Cerebellar cortex (tissue), 1 donor: ENCODE measurements at regions not wholly inside any gene's neighbourhood (a gene's known extent, or its start where the extent isn't known, plus 50 kb on each side); places are given as distances from the start of the nearest gene placed in this dataset.

Experiments
- DNase-seq: peaks from one replicate; pipeline ENCODE4 v3.0.0-alpha.2; 2015; ENCODE audit warnings: low spot score

DNA sequence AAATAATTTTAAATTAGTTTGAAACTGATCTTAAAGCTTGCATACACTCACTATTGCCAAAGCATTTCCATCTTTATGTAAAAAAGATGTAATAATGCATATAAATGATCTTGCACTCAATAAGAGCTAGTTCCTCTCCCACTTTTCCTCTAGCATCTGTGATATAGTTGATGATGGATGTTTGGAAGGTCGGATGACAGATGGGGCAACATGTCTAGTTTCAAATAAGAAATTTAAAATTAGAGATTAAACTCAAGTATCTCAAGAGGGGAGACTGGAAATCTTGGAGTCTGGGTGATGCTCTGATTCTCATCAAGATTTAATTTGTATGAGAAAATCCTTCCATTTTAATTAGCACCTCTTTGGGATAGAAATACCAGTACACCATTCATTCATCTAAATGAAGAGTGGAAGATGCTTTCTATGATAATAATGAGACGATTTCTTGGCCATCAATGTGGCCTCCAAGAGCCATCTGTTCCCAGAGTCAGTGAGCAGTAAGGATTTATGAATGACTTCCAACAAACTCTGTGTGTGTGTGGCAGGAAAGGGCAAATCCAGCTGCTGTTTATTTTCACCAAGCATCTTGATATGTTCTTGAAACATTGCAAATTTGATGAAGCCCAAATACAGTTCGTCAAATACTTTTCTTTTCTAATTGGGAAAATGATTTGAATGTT, 616.3 kb upstream of the CDH8 start:
- DNase-seq, result no peak

DNA sequence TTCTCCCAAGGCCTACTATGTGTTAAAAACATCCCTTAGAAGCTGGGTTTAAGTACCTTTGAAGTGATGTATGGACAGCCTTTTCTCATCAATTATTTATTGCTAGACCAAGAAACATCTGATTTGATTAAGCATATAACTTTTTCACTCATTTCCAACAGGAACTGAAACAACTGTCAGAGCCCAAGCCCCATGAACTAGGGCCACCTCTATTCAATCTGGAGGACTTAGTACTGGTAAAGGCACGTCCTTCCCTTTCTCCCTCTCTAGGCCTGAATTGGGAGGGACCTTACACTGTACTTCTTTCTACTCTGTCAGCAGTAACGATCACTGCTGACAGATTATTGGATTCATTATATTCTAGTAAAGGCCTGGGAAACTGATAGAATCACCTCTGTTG, 612.0 kb upstream of the CDH8 start:
- DNase-seq, result no peak

DNA sequence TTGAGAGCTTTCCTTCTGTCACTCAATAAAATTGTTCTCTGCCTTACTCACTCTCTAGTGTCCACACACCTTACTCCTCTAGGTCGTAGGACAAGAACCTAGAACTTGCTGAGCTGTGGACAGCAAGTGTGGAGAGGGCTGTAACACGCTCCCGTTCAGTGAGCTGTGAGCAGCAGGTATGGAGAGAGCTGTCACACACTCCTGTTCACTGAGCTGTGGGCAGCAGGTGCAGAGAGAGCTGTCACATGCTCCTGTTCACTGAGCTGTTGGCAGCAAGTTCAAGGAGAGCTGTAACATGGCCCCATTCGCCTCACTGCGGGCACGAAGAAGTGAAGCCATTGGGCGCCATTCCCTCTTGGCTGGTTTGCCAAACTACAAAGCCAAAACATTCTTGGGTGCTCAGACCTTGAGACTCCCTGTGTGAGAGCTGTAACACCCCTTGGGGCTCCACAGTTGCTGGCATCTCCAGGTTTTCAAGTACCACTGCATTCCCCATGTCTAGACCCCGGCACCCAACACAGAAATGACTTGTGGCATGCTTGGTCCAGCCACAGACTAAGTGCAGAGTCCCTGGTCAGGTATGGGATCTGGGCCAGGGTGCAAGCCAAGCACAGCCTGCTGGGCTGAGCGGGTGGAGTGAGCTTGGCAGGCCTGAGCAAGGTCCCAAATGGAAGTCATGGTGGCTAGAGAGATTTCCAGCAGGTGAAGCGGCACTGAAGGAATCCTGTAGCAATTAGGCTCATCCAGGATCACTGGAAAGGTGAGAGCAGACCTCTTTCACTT, 608.0 kb upstream of the CDH8 start:
- no peak for DNase-seq

DNA sequence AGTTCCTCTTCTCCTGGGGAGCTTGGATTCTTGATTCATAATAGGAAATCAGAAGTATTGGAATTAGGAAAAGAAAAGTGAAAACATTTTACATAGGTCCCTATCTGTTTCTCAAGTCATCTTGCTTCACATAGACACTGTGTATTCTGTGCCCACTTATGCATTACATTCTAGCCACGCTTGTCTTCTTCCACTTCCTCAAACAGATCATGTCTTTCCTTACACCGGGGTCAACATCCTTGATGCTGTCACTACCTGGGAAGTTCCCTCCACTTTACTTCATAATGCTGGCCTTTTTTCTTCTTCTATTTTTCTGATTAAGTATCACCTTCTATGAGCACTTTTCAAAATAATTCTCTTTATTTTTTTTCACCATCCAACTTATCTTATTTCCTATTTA, 606.4 kb upstream of the CDH8 start:
- DNase-seq, result no peak

DNA sequence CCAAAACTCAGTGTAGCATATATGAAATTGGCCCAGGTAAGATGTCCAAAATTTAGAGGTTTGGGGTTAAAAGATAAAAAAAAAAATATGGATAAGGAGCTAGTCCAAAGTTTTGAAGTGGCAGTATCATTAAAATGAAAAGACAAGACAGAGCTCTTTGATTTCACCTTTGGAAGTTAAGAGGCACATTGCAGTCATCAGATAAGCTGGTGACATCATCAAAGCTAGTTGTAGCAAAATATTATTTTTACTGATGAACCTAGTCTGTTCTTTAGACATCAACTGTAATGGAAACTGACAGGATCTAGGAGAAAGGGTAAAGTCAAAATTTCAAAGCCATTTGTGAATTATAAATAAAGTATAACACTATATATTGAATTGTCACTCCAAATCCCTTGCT, 603.7 kb upstream of the CDH8 start:
- DNase-seq, result no peak

DNA sequence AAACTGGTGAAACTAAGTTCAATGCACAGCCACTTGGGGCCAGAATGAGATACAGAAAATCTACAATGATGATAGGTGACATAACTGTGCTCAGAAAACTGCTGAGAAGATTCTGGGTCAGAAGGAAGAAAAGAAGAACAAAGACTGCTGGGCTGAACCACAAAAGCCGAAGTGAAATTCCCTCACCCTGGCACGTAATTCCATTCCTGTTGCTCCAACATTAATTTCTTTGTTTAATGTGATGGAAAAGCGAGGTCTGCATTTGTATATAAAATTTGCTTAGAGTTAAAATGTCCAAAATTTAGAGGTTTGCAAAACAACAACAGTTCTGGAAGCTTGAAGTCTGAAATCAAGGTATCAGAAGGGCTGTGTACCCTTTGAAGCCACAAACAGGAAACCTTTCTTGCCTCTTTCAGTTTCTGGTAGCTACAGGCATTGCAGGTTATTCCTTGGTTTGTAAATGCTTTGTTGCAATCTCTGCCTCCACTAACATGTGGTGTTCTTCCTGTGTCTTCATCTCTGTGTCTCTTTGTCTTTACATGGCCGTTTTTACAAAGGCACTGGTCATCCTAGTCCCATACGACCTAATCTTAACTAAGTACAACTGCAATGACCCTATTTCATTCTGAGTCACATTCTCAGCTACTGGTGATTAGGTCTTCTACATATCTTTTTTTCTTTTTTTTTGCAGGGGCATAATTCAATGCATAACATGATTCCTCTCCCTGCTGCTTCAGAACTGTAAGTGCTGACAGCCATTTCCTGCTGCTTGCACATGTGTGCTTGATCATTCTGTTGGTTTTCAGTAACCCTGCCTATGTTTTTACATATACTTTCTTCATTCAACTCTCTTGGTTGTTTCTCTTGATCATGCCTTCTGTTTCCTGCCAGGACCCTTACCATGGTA, 603.0 kb upstream of the CDH8 start:
- no peak for DNase-seq

DNA sequence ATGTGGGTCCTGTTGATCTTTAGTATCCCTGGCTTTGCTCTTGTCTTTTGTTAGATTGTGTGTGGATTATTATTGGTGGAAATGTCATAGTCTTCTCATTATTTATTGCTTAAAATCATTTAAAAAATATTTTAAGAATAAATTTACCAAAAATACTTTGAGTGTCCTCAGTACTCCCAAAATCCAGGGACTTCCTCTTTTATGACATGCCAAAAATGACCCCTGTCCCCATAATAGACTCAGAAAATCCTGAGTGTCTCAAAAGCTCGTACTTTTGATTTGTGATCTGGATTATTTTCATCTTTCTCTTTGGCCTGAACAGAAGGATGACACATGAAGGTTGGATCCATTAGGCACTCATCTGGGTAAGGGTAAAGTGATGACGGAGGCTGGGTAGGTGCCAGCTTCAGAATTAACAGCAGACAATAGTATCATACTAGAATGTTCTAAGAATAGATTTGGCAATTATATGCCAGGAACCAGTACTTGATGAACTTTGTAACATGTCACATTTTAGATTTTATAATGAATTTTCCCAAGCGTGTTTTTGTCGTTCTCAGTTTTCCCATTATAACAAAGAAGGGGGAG, 602.2 kb upstream of the CDH8 start:
- DNase-seq, result no peak

DNA sequence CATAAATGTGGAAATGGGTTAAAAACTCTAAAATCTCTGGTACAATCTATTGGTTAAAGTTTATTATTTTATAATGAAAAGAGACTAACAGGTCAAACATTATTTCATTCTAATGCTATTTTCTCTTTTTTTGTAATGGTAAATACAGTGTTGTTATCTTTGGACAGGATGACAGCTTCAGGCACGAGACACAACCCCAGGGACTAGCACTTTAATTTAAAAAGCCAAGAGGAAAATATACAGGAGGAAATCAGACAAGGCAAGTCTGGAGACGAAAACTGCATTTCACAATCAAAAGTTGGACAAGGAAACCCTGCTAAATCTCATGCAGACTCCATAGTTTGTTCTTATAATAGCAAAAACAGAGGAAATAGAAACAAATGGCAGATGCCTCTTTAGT, 589.1 kb upstream of the CDH8 start:
- DNase-seq, result no peak

DNA sequence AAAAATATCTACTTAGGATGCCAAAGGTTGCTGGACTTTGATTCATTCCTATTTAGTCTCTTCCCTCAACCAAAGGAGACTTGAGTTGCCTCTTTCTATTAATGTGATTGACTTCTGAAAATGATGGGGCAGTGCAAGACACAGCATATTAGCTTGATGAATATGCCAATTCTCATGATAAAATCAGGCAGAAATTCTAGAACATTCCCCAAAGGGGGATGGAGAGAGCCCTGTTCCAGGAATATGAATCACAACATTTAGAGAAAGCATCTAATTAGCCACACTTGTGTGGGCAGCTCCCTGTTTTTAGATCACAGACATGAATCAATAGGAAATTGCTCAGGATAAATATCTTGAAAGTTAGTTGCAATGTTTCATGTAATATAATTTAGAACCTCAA, 584.0 kb upstream of the CDH8 start:
- DNase-seq, result no peak

DNA sequence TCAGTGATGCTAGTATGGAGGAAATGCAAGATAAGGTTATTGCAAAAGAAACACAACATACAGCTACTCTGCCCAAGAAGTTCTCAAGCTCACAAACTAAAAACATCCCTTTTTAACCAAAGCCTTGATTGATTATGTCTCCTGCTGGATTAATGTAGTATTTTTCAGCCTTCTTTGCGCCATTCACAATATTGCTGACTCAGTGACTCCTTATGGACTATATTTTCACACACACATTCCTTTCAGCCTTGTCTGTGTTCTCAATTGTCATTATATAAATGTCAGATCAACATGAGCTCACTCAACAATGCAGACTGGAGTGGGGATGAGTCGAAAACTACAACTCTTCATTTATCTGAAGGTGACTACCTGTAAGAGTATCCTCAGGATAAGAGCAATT, 579.3 kb upstream of the CDH8 start:
- DNase-seq, result no peak

DNA sequence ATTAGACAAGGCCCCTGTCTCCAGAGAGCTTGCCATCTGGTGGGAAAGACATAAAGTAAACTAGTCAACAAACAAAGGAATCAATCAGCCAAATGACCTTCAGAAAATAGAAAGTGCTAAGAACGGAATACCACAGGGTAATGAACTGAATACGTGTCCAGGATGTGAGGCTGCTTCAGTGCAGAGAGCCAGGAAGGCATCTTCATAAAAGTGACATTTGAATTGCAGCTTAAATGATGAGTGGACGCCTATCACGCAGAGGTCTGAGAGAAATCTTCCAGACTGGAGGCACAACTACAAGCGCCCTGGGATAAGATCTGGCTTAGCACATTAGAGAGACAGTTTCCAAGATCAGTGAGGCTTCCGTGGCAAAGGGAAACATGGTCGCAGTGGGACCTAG, 574.1 kb upstream of the CDH8 start:
- no peak for DNase-seq

DNA sequence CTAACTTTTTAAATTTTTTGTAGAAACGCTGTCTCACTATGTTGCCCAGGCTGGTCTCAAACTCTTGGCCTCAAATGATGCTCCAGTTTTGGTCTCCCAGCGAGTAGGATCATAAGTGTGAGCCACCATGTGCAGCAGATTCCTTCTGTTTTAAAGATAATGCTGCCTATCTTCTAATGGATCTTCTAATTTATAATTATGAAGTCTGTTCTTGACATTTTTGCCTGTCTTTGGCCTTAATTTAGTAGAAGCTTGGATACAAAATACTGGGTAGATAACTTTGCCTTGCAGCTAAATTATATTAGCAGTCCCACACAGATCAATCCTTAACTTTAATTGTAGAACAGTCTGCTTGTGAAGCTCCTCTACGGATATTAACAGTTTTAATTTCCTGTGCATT, 566.6 kb upstream of the CDH8 start:
- DNase-seq, result no peak

DNA sequence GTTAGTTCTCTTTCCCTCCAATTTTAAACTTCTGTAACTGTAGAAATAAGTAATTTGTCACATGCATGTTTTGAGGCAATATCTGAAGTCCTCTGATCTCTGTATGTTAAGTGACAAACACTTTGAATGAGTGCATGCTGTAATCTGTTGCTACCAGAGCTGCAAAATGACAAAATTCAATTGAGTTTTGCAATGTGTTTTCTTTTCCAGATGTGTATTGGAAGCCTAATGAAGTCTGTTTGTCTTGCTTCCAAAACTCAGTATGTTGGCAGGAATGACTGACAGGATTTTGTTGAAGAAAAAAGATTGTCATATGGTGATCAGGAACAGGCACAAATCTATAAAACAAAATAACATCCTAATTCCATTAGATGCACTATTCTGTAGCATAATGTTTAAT, 561.6 kb upstream of the CDH8 start:
- DNase-seq, result no peak

DNA sequence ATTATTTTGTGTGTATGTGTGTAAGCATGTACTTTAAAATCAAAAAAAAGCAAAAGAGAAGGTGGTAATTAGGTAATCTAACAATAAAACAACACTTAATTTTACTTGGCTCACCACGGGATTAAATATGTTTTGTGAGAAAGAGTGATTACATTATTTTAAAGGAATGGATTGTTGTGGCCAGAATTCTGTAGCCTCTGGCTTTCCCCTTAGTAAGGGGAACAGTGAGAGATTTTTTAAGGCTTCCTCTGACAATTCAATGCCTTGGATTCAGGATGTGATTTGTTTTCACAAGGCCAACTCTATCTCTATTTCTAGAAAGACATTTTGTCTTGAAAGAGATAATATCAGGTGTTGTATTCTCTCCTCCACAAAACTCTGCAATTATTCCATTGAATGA, 560.3 kb upstream of the CDH8 start:
- DNase-seq, result no peak

DNA sequence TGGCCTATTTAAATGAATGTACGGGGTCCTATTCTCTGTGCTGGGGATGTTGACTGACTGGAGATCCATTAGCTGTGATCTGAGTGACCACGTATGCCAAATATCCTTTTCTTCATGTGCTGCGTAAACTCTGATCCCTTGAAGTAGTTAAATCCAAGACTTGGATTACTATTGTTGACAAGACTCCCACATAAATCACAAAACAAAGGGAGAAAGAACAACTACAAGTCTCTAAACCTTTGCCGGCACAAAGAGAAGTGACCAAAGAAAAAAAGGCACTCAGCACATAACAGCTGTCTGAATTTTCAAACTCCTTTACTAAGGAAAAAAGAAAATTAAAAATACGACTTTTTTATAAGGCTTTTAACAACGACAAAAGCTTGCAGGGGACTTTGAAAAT, 559.9 kb upstream of the CDH8 start:
- DNase-seq, result no peak

DNA sequence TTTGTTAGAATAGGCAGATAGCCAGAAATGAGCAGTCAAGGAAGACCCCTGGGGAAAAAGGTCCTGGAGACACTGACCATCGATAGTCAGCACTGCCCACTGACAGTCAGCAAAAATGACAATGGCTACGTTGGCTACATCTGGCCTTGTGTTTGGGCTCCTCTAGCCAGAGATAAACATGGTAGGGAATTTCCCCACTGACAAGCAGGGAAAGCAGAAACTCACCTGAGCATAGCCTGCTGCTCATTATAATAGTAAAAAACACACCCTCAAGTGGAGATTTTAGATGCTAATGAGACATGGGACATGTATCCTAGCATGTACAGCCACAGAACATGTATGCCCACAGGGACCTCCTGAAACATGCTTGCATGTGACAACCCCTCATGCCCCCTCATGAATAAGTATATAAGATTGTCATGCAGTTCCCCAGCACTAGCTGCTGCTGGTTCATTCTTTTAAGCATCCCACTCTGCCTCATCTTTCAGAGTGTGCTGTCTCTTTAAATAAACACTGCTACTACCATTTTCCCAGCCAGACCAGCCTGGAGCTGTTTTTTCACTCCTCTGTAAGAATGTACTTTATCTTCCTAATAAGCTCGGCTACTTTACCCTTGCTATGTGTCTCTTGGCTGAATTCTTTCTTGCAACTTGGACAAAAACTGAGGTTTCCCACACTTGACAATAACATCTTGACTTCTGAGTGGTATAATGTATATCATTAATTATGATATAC, 550.1 kb upstream of the CDH8 start:
- DNase-seq, result no peak

DNA sequence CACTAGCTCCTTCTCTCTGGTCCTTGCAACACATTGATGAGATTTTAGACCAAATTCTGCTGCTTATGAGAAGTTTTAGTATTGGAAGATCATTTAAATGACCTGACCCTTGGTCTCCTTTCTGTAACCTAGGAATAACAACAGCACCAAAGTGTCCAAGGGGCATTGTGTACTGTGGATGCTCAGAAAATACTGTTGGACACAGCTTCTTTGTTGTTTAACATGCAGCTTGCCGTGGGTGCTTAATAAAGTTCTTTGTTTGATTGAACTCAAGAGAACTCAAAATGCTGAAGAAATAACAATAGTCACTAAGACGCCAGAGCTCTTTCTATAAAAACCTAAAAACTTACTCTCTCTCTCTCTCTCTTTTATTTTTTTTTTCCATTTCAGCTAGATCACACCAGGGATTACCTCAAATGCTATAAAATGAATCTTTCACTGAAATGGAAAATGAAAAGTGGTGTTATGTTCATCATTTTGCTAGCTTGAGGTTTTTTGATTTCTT, 548.9 kb upstream of the CDH8 start:
- DNase-seq, result no peak

DNA sequence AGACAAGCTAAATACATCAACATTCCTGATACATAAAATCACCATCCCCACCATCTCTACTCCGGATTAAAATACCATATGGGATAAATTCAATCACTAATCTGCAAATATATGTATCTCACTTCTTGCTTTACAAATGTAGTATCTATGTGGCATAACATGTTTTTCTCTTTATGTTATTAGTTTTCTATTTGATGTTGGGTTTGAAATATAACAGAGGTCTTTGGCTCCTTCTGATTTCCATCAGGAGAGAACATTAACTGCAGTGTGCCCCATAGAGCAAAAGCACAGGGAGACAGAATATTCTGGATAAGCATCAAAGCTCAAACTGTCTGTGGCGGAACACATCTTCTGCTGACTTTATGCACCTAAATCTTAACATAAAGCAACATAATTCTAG, 547.2 kb upstream of the CDH8 start:
- DNase-seq, result no peak

DNA sequence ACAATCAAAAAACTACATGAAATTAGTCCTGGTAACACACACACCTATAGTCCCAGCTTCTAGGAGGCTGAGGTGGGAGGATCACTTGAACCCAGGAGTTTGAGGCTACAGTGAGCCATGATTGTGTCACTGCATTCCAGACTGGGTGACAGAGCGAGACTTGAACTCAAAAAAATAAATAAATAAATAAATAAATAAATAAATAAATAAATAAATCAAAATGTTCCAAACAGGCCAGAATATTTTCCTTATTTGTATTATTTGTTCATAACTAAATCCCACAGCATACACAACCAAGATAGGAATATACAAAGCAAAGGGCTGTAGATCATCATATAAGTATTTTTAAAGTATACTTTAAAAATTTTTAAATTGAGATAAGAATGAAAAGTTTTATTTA, 537.2 kb upstream of the CDH8 start:
- DNase-seq, result no peak

DNA sequence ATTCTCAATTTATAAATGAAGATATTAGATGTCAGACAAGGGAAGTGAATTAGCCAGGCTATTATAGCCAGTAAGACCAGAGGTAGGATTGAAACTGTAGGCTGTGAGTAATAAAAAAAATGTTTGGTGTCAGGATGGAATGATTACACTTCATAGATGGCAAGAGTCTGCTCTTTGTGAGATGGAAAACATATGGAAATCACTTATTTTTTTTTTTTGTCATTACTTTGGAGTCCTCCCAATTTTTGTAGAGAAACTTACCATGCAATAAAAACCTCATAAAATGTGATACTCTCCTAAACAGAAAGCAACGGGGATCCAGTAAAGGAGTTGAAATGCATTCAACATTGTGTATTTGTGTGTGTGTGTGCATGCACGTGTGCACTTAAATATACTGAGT, 532.7 kb upstream of the CDH8 start:
- no peak for DNase-seq

DNA sequence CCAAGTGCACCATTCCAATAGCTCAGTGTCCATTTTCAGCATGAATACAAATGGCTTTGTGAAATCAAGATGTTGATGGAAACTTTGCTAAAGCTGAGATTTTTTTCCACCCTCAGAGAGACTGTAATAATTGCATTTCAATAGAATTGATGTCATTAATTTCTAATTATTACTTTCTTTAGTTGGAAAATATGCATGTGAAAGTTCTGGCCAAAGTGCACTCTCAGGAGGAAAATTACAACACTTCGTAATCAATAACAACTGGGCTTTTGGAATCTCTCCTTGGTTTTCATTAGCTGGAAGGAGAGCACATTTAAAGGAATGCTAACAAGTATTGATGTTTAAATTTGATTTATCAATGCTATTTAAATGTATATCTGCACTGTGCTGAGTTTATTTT, 529.5 kb upstream of the CDH8 start:
- no peak for DNase-seq

DNA sequence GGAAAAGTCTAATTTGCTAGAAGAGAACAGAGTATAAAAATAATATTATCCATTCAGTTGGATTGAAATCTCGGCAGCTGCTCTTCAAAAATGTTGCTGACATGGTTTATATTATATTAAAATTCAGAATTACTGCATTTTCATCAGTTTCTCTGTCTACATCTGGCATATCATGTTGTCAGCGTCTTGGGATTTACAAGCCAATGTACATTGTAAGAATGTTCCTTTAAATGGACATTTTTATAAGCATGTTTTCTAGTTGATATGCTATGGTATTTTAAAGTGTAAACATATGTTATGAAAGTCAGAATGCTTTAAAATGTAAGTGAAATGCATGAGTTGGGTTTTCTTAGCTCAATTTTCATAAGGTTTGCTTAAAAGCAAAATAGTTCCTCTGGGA, 528.1 kb upstream of the CDH8 start:
- no peak for DNase-seq
